H9 (cell line): ENCODE measurements at regions not wholly inside any gene's neighbourhood (a gene's known extent, or its start where the extent isn't known, plus 50 kb on each side); places are given as distances from the start of the nearest gene placed in this dataset.

Source experiments
- DNase-seq: peaks from one replicate; pipeline ENCODE4 v3.0.0-alpha.2; 2017
- H2AFZ ChIP-seq: one replicate; pipeline ENCODE4 v1.6.1; 2013; ENCODE audit warnings: mild to moderate bottlenecking, low read length, control low read depth, moderate library complexity
- H2AK5ac ChIP-seq: 2 replicates; pipeline ENCODE4 v1.6.1; 2013; ENCODE audit warnings: low read length, control low read depth, mixed read lengths; ENCODE audit not compliant: insufficient read length
- H2BK120ac ChIP-seq: one replicate; pipeline ENCODE4 v1.6.1; 2013; ENCODE audit warnings: low read depth, mild to moderate bottlenecking, low read length, control low read depth, inconsistent platforms; ENCODE audit not compliant: poor library complexity, severe bottlenecking
- H2BK12ac ChIP-seq: 2 replicates; pipeline ENCODE4 v1.6.1; 2013; ENCODE audit warnings: low read length, control low read depth, mixed read lengths, low read depth; ENCODE audit not compliant: insufficient read length
- H2BK15ac ChIP-seq: 2 replicates; pipeline ENCODE4 v1.6.1; 2013; ENCODE audit warnings: low read depth, low read length, control low read depth
- H2BK20ac ChIP-seq: one replicate; pipeline ENCODE4 v1.6.1; 2013; ENCODE audit warnings: low read depth, mild to moderate bottlenecking, low read length, control low read depth, inconsistent platforms; ENCODE audit not compliant: poor library complexity, severe bottlenecking
- H2BK5ac ChIP-seq: 2 replicates; pipeline ENCODE4 v1.6.1; 2013; ENCODE audit warnings: low read length, control low read depth, mixed read lengths; ENCODE audit not compliant: insufficient read length
- H3K14ac ChIP-seq: 2 replicates; pipeline ENCODE4 v1.6.1; 2013; ENCODE audit warnings: low read length, control low read depth; ENCODE audit not compliant: insufficient read depth
- H3K18ac ChIP-seq: 2 replicates; pipeline ENCODE4 v1.6.1; 2013; ENCODE audit warnings: low read depth, mild to moderate bottlenecking, mixed read lengths, low read length, control low read depth; ENCODE audit not compliant: insufficient read length
- H3K23ac ChIP-seq: 2 replicates; pipeline ENCODE4 v1.6.1; 2013; ENCODE audit warnings: low read length, control low read depth, mixed read lengths, low read depth; ENCODE audit not compliant: insufficient read length
- H3K23me2 ChIP-seq: 2 replicates; pipeline ENCODE4 v1.6.1; 2013; ENCODE audit warnings: low read depth, mild to moderate bottlenecking, mixed read lengths, low read length, control low read depth; ENCODE audit not compliant: insufficient read length, poor library complexity, severe bottlenecking
- H3K27ac ChIP-seq: 2 replicates; pipeline ENCODE4 v1.5.1; 2013; ENCODE audit warnings: low read length, control low read depth, mixed read lengths, low read depth; ENCODE audit not compliant: insufficient read length
- H3K27me3 ChIP-seq: 2 replicates; pipeline ENCODE4 v1.6.1; 2013; ENCODE audit warnings: low read length, control low read depth, inconsistent platforms; ENCODE audit not compliant: insufficient read depth
- H3K4ac ChIP-seq: 2 replicates; pipeline ENCODE4 v1.6.1; 2013; ENCODE audit warnings: low read depth, mild to moderate bottlenecking, control low read depth, inconsistent platforms, low read length, moderate library complexity
- H3K4me1 ChIP-seq: 2 replicates; pipeline ENCODE4 v1.6.1; 2013; ENCODE audit warnings: low read length, control low read depth, inconsistent platforms; ENCODE audit not compliant: insufficient read depth
- H3K4me2 ChIP-seq: 2 replicates; pipeline ENCODE4 v1.6.1; 2013; ENCODE audit warnings: low read length, control low read depth, mixed read lengths; ENCODE audit not compliant: insufficient read length, insufficient read depth
- H3K56ac ChIP-seq: 2 replicates; pipeline ENCODE4 v1.6.1; 2013; ENCODE audit warnings: low read depth, mild to moderate bottlenecking, mixed read lengths, low read length, control low read depth; ENCODE audit not compliant: insufficient read length
- H3K79me1 ChIP-seq: 2 replicates; pipeline ENCODE4 v1.6.1; 2013; ENCODE audit warnings: low read depth, mild to moderate bottlenecking, moderate library complexity, low read length, control low read depth, inconsistent platforms; ENCODE audit not compliant: insufficient read depth, poor library complexity, severe bottlenecking
- H3K79me2 ChIP-seq: 2 replicates; pipeline ENCODE4 v1.6.1; 2013; ENCODE audit warnings: low read length, control low read depth, inconsistent platforms; ENCODE audit not compliant: insufficient read depth
- H3K9ac ChIP-seq: 2 replicates; pipeline ENCODE4 v1.6.1; 2013; ENCODE audit warnings: low read length, control low read depth, mixed read lengths; ENCODE audit not compliant: insufficient read length; ENCODE audit errors: extremely low read depth
- H3K9me3 ChIP-seq: one replicate; pipeline ENCODE4 v1.6.1; 2013; ENCODE audit warnings: low read depth, low read length, inconsistent platforms; ENCODE audit not compliant: control insufficient read depth
- H3T11ph ChIP-seq: one replicate; pipeline ENCODE4 v1.6.1; 2013; ENCODE audit warnings: mild to moderate bottlenecking, low read length, control low read depth, inconsistent platforms
- H4K20me1 ChIP-seq: one replicate; pipeline ENCODE4 v1.6.1; 2013; ENCODE audit not compliant: control insufficient read depth, insufficient read length, insufficient read depth
- H4K5ac ChIP-seq: 2 replicates; pipeline ENCODE4 v1.6.1; 2013; ENCODE audit warnings: low read depth, mild to moderate bottlenecking, mixed read lengths, low read length, control low read depth; ENCODE audit not compliant: insufficient read length
- H4K8ac ChIP-seq: replicated peaks from 2 replicates; pipeline ENCODE4 v1.6.1; 2013; ENCODE audit warnings: low read length, control low read depth, mixed read lengths, low read depth; ENCODE audit not compliant: insufficient read length
- H4K91ac ChIP-seq: 2 replicates; pipeline ENCODE4 v1.6.1; 2013; ENCODE audit warnings: low read depth, mild to moderate bottlenecking, moderate library complexity, mixed read lengths, low read length, control low read depth; ENCODE audit not compliant: insufficient read length
- H3K27ac Mint-ChIP-seq, 3 experiments: 2 replicates in 2 of 3; 3 replicates in 1 of 3; pipeline ENCODE4 v1.8.0; 2020 to 2021; ENCODE audit warnings: mixed read lengths in 3 of 3, mild to moderate bottlenecking in 1 of 3, moderate library complexity in 1 of 3
- H3K27me3 Mint-ChIP-seq: 2 replicates; pipeline ENCODE4 v1.8.0; 2021; ENCODE audit warnings: low read depth, mild to moderate bottlenecking, moderate library complexity, mixed read lengths
- H3K36me3 Mint-ChIP-seq, 3 experiments: 2 replicates in 2 of 3; 3 replicates in 1 of 3; pipeline ENCODE4 v1.8.0; 2020 to 2021; ENCODE audit warnings: low read depth in 3 of 3, mixed read lengths in 3 of 3; ENCODE audit not compliant: insufficient read depth in 1 of 3
- H3K4me1 Mint-ChIP-seq, 2 experiments: 2 replicates each; pipeline ENCODE4 v1.8.0; 2020; ENCODE audit warnings: mixed read lengths in 2 of 2
- H3K4me3 Mint-ChIP-seq, 2 experiments: 2 replicates in 1 of 2; 3 replicates in 1 of 2; pipeline ENCODE4 v1.8.0; 2020 to 2021; ENCODE audit warnings: mild to moderate bottlenecking in 2 of 2, mixed read lengths in 2 of 2, moderate library complexity in 1 of 2
- H3K9me3 Mint-ChIP-seq, 2 experiments: 2 replicates in 1 of 2; 3 replicates in 1 of 2; pipeline ENCODE4 v1.8.0; 2020; ENCODE audit warnings: mild to moderate bottlenecking in 2 of 2, mixed read lengths in 2 of 2, moderate library complexity in 1 of 2
- CTCF ChIP-seq: fragments of 200-600 bp; sonication (generic); conservative IDR thresholded peaks from 3 replicates; pipeline ENCODE4 v1.8.0; 2021; ENCODE audit warnings: antibody characterized with exemption, mild to moderate bottlenecking
- WGBS: extraction: QIAGEN DNeasy Blood & Tissue Kit; methylation state at CpG from one replicate; pipeline ENCODE4 v1.1.7; 2013; ENCODE audit warnings: missing lambda C conversion rate, low lambda C conversion rate, mixed read lengths; ENCODE audit not compliant: insufficient read length; ENCODE audit errors: extremely low coverage; 5-methylcytosine and 5-hydroxymethylcytosine counted together

GRCh38 chr20:51084593-51085377 is 61.9 kb upstream of the KCNG1 start:
- DNase-seq = no peak
- Histone ChIP-seq H3K27me3 (no peaks in the 10 kb centered on the region), H3K79me1 (no peaks in the 10 kb centered on the region), H3K4me2 (no peak overlapping the region), H2BK15ac (no peak overlapping the region), H2AFZ (no peak overlapping the region), H3K23ac (no peak overlapping the region), H2AK5ac (no peak overlapping the region), H4K91ac (no peak overlapping the region), H3T11ph (no peak overlapping the region), H2BK120ac (no peak overlapping the region), H3K14ac (no peak overlapping the region), H3K27ac (no peak overlapping the region), H3K79me2 (no peaks in the 10 kb centered on the region), H3K4ac (no peak overlapping the region), H3K23me2 (no peaks in the 10 kb centered on the region), H3K56ac (no peak overlapping the region), H3K9ac (no peak overlapping the region), H3K9me3 (no peaks in the 10 kb centered on the region), H2BK20ac (no peak overlapping the region), H3K4me1 (no peaks in the 10 kb centered on the region), H2BK5ac (no peak overlapping the region), H2BK12ac (no peak overlapping the region), H3K18ac (no peak overlapping the region), H4K8ac (no peak overlapping the region), H4K20me1 (no peaks in the 10 kb centered on the region), H4K5ac (no peak overlapping the region)
- H3K4me3 Mint-ChIP-seq = no peak overlapping the region
- H3K27ac Mint-ChIP-seq = no peak overlapping the region
- H3K4me1 Mint-ChIP-seq = peaks cover 18 to 20% of the 10 kb centered on the region in 2 experiments
- WGBS = no CpG with 5 or more reads among the region's 10 CpGs
- no peak for TF ChIP-seq CTCF
- H3K36me3 Mint-ChIP-seq = no peaks in the 10 kb centered on the region
- no peaks in the 10 kb centered on the region; a peak in 2 of 5 replicates for H3K9me3 Mint-ChIP-seq
- peaks cover 15% of the 10 kb centered on the region for H3K27me3 Mint-ChIP-seq
